AG10803 (cell line): ENCODE measurements at regions not wholly inside any gene's neighbourhood (a gene's known extent, or its start where the extent isn't known, plus 50 kb on each side); places are given as distances from the start of the nearest gene placed in this dataset.

Source experiments
- DNase-seq: peaks from one replicate; pipeline ENCODE4 v3.0.0; 2010; ENCODE audit warnings: low read depth
- H3K4me3 ChIP-seq: 2 replicates; pipeline ENCODE4 v1.5.1; 2011; ENCODE audit warnings: mild to moderate bottlenecking, low read length, control low read depth
- CTCF ChIP-seq: conservative IDR thresholded peaks from 2 replicates; pipeline ENCODE4 v1.5.1; 2011; ENCODE audit warnings: mild to moderate bottlenecking, low read length, control low read depth, inconsistent platforms

GRCh38 chr12:113744802-113745395, 221.2 kb downstream of the RBM19 start:
- TF ChIP-seq CTCF, result no peak
- no peak for DNase-seq
- no peak overlapping the region for H3K4me3 ChIP-seq

GRCh38 chr12:113742801-113743200, 223.3 kb downstream of the RBM19 start:
- no peak for TF ChIP-seq CTCF
- H3K4me3 ChIP-seq, result no peak overlapping the region
- DNase-seq, result no peak

DNA sequence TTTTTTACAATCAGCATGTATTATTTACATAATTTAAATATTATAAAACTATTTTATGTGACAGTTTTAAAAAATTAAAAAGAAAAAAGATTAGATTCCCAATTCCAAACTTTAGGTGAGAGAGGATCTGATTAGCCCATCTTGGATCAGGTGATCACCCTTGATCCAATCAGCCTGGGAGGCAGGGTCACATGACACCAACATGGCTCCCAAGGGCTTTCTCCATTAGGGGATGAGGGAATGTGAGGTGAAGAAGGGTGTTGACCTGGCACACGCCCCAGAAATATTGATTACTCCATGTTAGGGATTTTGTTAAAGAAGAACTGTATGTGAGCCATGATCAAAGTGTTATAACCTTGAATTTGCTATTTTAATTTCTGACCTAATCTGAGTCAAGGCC, 225.4 kb downstream of the RBM19 start:
- DNase-seq, result no peak
- no peak for TF ChIP-seq CTCF
- H3K4me3 ChIP-seq, result no peak overlapping the region

DNA sequence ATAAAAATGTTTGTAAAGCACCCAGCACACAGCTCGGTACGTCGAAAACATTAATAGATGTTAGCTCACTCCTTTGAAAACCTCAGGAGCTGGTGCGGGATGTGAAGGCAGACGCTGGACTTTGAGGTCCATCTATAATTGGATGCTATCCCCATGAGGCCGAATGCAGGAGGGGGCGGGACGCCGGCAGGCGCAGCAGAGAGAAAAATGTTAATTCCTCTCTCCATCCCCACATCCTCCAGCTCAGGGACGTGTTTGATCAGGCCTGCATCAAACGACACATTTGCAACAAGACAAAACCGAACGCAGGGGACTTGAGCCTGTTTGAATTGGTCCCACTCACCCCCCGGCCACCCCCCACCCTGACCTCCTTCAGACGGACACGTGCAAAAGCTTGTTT, 231.0 kb downstream of the RBM19 start:
- no peak for DNase-seq

GRCh38 chr12:113734503-113734902, 231.6 kb downstream of the RBM19 start:
- TF ChIP-seq CTCF, result no peak
- no peak for DNase-seq
- H3K4me3 ChIP-seq, result no peak overlapping the region

More for the DNA sequence above, 231.0 kb downstream of the RBM19 start:
- no peak overlapping the region for H3K4me3 ChIP-seq
- TF ChIP-seq CTCF, result no peak

DNA sequence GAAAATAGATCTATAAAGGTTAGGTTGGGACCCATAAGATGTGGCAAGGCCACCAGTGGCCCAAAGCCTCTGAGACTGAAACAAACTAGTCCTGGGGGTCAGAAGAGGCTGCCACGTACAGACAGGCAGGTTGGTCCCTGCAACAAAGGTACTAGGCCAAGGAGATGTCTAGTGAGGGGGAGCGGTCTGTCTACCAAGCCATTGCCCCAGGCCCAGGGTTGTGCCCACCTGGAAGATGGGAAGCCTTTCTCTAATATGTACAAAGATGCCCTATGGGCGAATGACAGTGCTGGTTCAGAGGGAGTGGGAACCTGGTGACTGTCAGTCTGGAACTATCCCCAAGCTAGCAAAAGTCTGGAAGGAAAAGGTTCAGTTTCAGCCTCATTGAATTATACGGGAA, 233.2 kb downstream of the RBM19 start:
- no peak for TF ChIP-seq CTCF
- no peak overlapping the region for H3K4me3 ChIP-seq
- DNase-seq, result no peak

DNA sequence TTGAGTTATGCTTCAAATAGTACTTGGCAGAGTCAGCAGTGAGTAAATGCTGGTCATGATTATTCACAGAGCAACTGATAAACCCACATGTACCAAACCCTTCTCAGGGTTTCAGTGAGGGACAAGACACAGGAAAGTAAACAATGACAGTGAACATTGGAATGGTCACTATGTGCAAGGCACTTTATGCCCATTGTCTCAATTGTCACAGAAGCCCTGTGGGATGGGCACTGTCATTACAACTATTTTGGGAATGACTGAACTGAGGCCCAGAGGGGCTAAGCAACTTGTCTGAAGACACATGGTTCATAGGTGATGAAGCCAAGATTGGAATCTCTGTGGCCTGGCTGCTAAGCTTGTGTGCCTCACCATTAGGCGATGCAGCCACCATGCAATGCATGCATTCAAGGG, 238.5 kb downstream of the RBM19 start:
- TF ChIP-seq CTCF, result no peak

More for the DNA sequence above, 238.5 kb downstream of the RBM19 start:
- DNase-seq, result peak; percentile 74
- no peak overlapping the region for H3K4me3 ChIP-seq
